Activated naive CD4-positive, alpha-beta T cell treated with anti-CD3 and anti-CD28 coated beads, Interleukin-2, amount 50 U/mL, for 24 hours (primary cell): ENCODE measurements at regions not wholly inside any gene's neighbourhood (a gene's known extent, or its start where the extent isn't known, plus 50 kb on each side); places are given as distances from the start of the nearest gene placed in this dataset.

Experiments
- H3K27ac Mint-ChIP-seq: one replicate; pipeline ENCODE4 v1.8.0; 2021; ENCODE audit warnings: mild to moderate bottlenecking, mixed read lengths
- H3K27me3 Mint-ChIP-seq: one replicate; pipeline ENCODE4 v1.8.0; 2021; ENCODE audit warnings: mixed read lengths
- H3K36me3 Mint-ChIP-seq: one replicate; pipeline ENCODE4 v1.8.0; 2021; ENCODE audit warnings: mixed read lengths
- H3K4me1 Mint-ChIP-seq: one replicate; pipeline ENCODE4 v1.8.0; 2021; ENCODE audit warnings: mixed read lengths
- H3K4me3 Mint-ChIP-seq: one replicate; pipeline ENCODE4 v1.8.0; 2021; ENCODE audit warnings: mild to moderate bottlenecking, mixed read lengths
- H3K9me3 Mint-ChIP-seq: one replicate; pipeline ENCODE4 v1.8.0; 2021; ENCODE audit warnings: mixed read lengths

DNA sequence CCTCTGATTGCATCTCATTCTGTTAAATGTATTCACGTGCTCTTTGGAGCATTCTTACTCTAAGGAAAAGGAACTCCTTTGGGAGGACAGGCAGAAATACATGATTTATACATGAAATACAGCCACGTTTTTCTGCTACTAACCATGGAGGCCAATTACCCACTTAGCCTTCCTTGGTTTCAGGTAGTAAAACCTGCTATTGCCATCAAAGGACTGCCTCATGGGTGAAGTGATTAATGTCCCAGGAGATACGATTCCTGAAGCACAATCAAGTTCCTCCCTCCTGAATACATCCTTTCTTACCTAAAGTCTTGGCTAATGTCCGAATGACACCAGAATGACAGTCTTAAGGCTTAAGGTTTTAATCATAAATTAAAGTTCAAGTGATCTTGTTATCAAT, 58.5 kb upstream of the PIK3CG start:
- Mint-ChIP-seq H3K4me3 (no peak overlapping the region), H3K9me3 (no peaks in the 10 kb centered on the region), H3K36me3 (no peaks in the 10 kb centered on the region), H3K27ac (no peak overlapping the region), H3K4me1 (no peaks in the 10 kb centered on the region), H3K27me3 (peaks cover 2% of the 10 kb centered on the region)

DNA sequence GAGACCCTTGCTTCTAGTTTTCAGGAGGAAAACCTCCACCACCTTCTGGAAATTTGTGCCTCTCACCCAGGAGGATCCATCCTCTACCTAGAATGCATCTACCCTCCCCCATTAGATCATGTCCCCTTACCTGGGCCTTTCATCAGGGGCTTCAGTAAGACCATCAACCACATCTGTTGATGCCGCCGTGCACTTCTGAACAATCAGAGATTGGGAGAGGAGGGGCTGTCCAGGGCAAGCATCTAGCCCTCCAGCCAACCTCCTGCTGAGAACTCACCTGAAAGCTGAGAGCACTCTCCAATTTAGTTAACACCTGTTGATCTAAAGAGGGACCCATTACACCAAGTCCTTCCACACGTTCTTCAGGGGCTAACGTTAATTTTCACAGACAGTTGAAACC, 57.6 kb upstream of the PIK3CG start:
- Mint-ChIP-seq H3K27me3 (no peaks in the 10 kb centered on the region), H3K9me3 (no peaks in the 10 kb centered on the region), H3K4me1 (no peaks in the 10 kb centered on the region), H3K27ac (no peak overlapping the region), H3K4me3 (no peak overlapping the region), H3K36me3 (no peaks in the 10 kb centered on the region)

DNA sequence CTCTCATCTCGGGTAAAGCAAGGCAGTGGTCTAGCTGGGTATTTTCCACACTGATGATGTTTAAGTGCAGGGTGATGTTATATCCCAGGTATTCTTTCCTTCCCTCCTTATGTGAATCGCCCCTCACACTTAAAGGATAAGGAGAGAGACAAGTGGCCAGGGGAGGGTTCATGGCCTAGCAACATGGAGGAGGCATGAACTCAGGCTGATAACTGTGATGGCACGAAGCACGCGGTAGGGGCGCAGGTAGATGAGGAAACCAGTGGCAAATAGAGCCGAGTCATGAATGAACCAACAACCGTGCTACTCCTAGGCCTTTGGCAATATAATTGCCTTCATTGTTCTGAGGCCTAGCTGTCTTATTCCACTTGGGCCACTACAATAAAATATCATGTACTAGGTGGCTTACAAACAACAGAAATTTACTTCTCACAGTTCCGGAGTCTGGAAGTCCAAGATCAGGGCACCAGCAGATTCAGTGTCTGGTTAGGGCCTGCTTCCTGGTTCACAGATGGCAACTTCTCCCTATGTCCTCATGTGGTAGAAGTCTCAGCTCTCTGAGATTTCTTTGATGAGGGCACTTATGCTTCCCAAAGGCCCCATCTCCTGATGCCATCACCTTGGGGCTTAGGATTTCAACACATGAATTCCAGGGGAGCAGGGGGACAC, 56.0 kb upstream of the PIK3CG start:
- Mint-ChIP-seq H3K4me3 (no peak overlapping the region), H3K27ac (no peak overlapping the region), H3K4me1 (no peaks in the 10 kb centered on the region), H3K27me3 (no peaks in the 10 kb centered on the region), H3K9me3 (no peaks in the 10 kb centered on the region), H3K36me3 (no peaks in the 10 kb centered on the region)

- no peaks in the 10 kb centered on the region for H3K4me1 Mint-ChIP-seq
- no peak overlapping the region for H3K27ac Mint-ChIP-seq
- no peak overlapping the region for H3K4me3 Mint-ChIP-seq
- no peaks in the 10 kb centered on the region for H3K27me3 Mint-ChIP-seq
- no peaks in the 10 kb centered on the region for H3K9me3 Mint-ChIP-seq
- H3K36me3 Mint-ChIP-seq = no peaks in the 10 kb centered on the region
Measured at GRCh38 chr7:106811472-106811871, 53.6 kb upstream of the PIK3CG start.

DNA sequence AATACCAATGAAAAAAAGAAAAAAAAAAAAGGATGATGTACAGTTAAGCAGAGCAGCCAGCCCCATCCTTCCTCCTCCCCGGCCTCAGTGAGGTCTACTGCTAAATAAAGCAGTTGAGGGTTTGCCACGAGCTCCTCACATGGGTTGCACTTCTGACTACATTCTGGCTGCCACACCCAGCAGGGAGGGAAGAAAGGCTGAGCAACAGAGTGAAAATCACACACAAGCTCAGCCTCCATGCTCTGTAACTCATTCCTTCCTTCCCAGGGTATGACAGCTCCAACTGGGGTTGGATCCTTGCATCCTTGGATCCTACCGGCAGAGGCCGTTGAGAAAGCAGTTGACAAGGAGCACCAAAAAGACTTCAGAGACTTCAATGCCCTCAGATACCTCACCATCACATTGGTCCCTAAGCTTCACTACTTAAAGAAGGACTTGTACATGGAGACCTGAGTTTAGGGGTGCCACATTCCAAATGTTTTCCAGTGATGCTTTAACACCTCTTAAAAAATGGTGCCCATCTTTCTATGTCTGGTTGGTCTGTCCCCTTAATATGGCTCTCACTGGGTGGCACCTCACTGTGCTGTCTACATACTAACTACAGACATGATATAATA, 52.9 kb upstream of the PIK3CG start:
- Mint-ChIP-seq H3K27me3 (no peaks in the 10 kb centered on the region), H3K27ac (no peak overlapping the region), H3K36me3 (no peaks in the 10 kb centered on the region), H3K4me1 (no peaks in the 10 kb centered on the region), H3K4me3 (no peak overlapping the region), H3K9me3 (no peaks in the 10 kb centered on the region)

GRCh38 chr7:106813705-106814305, 51.3 kb upstream of the PIK3CG start:
- no peaks in the 10 kb centered on the region for H3K36me3 Mint-ChIP-seq

GRCh38 chr7:106814887-106815286, 50.2 kb upstream of the PIK3CG start:
- Mint-ChIP-seq H3K27me3 (no peaks in the 10 kb centered on the region), H3K4me1 (no peaks in the 10 kb centered on the region), H3K36me3 (no peaks in the 10 kb centered on the region), H3K4me3 (no peak overlapping the region), H3K27ac (no peak overlapping the region), H3K9me3 (no peaks in the 10 kb centered on the region)

More at GRCh38 chr7:106813705-106814305, 51.3 kb upstream of the PIK3CG start:
- Mint-ChIP-seq H3K4me1 (no peaks in the 10 kb centered on the region), H3K27ac (no peak overlapping the region), H3K4me3 (no peak overlapping the region), H3K9me3 (no peaks in the 10 kb centered on the region), H3K27me3 (no peaks in the 10 kb centered on the region)
